ENCODE measurements at regions not wholly inside any gene's neighbourhood (a gene's known extent, or its start where the extent isn't known, plus 50 kb on each side); places are given as distances from the start of the nearest gene placed in this dataset.
"Not testable (repeated sequence)": the region's sequence is repeated elsewhere in the genome, so short reads cannot be mapped to it uniquely, and the experiment has no call there.

GRCh38 chr6:67883500-67884366 is 751.3 kb upstream of the ADGRB3 start:
- no peak overlapping the region for H3K4me3 ChIP-seq (ENCODE audit: low read length)
- TF ChIP-seq ZNF274 (IDR thresholded peaks at IDR 0.05; ENCODE audit: low read depth, low read length), result no peak

- H3K4me3 ChIP-seq (ENCODE audit: low read length), result no peak overlapping the region
- no peak for TF ChIP-seq ZNF274 (IDR thresholded peaks at IDR 0.05; ENCODE audit: low read depth, low read length)
Measured at GRCh38 chr6:67882436-67883311, 752.4 kb upstream of the ADGRB3 start.

- H3K4me3 ChIP-seq (ENCODE audit: low read length), result no peak overlapping the region
- no peak for TF ChIP-seq ZNF274 (IDR thresholded peaks at IDR 0.05; ENCODE audit: low read depth, low read length)
Measured at GRCh38 chr6:67881706-67882065, 753.4 kb upstream of the ADGRB3 start.

- no peak overlapping the region for H3K4me3 ChIP-seq (ENCODE audit: low read length)
- no peak for TF ChIP-seq ZNF274 (IDR thresholded peaks at IDR 0.05; ENCODE audit: low read depth, low read length)
Measured at GRCh38 chr6:67880939-67881705, 754.0 kb upstream of the ADGRB3 start.

GRCh38 chr6:67880343-67880742 is 754.7 kb upstream of the ADGRB3 start:
- not testable (repeated sequence) for H3K4me3 ChIP-seq (ENCODE audit: low read length)

GRCh38 chr6:67879928-67880327 is 755.2 kb upstream of the ADGRB3 start:
- H3K4me3 ChIP-seq (ENCODE audit: low read length), result not testable (repeated sequence)

GRCh38 chr6:67879105-67879904 is 755.8 kb upstream of the ADGRB3 start:
- not testable (repeated sequence) for H3K4me3 ChIP-seq (ENCODE audit: low read length)

- H3K4me3 ChIP-seq (ENCODE audit: low read length), result not testable (repeated sequence)
Measured at GRCh38 chr6:67878216-67878615, 756.9 kb upstream of the ADGRB3 start.

GRCh38 chr6:67877288-67877687 is 757.8 kb upstream of the ADGRB3 start:
- H3K4me3 ChIP-seq (ENCODE audit: low read length), result no peak overlapping the region
- no peak for TF ChIP-seq ZNF274 (IDR thresholded peaks at IDR 0.05; ENCODE audit: low read depth, low read length)

GRCh38 chr6:67875877-67876383 is 759.2 kb upstream of the ADGRB3 start:
- no peak for TF ChIP-seq ZNF274 (IDR thresholded peaks at IDR 0.05; ENCODE audit: low read depth, low read length)
- no peak overlapping the region for H3K4me3 ChIP-seq (ENCODE audit: low read length)

GRCh38 chr6:67870321-67870720 is 764.8 kb upstream of the ADGRB3 start:
- H3K4me3 ChIP-seq (ENCODE audit: low read length), result no peak overlapping the region

GRCh38 chr6:67863346-67863745 is 771.7 kb upstream of the ADGRB3 start:
- no peak for TF ChIP-seq ZNF274 (IDR thresholded peaks at IDR 0.05; ENCODE audit: low read depth, low read length)
- H3K4me3 ChIP-seq (ENCODE audit: low read length), result no peak overlapping the region

More at GRCh38 chr6:67870321-67870720, 764.8 kb upstream of the ADGRB3 start:
- TF ChIP-seq ZNF274 (IDR thresholded peaks at IDR 0.05; ENCODE audit: low read depth, low read length), result no peak

GRCh38 chr6:67854098-67854497 is 781.0 kb upstream of the ADGRB3 start:
- no peak for TF ChIP-seq ZNF274 (IDR thresholded peaks at IDR 0.05; ENCODE audit: low read depth, low read length)
- H3K4me3 ChIP-seq (ENCODE audit: low read length), result no peak overlapping the region

GRCh38 chr6:67839818-67840217 is 795.3 kb upstream of the ADGRB3 start:
- no peak for TF ChIP-seq ZNF274 (IDR thresholded peaks at IDR 0.05; ENCODE audit: low read depth, low read length)
- no peak overlapping the region for H3K4me3 ChIP-seq (ENCODE audit: low read length)

Measured in GM08714 (cell line).